ENCODE measurements at regions not wholly inside any gene's neighbourhood (a gene's known extent, or its start where the extent isn't known, plus 50 kb on each side); places are given as distances from the start of the nearest gene placed in this dataset.
"Not testable (repeated sequence)": the region's sequence is repeated elsewhere in the genome, so short reads cannot be mapped to it uniquely, and the experiment has no call there.

- CTCF ChIA-PET, result no interaction called here
- no peak overlapping the region for H3K4me3 ChIP-seq (ENCODE audit: control extremely low read depth in 1 of 5, extremely low read depth in 1 of 5, insufficient read depth in 1 of 5, low read depth in 2 of 5, low read length in 4 of 5)
- 97% methylated on average over 16 of the region's 20 CpGs for WGBS (ENCODE audit: insufficient coverage)
- POLR2A ChIA-PET, result no interaction called here
- DNase-seq (no peak), ATAC-seq (ENCODE audit: low read depth) (no peak)
- no peak overlapping the region for H3K27ac Mint-ChIP-seq
- no peak for TF ChIP-seq CTCF (IDR thresholded peaks at IDR 0.05)
- TF ChIP-seq EZH2 (IDR thresholded peaks at IDR 0.05; ENCODE audit: borderline replicate concordance, insufficient read depth, low read depth, low read length, poor library complexity, severe bottlenecking), result no peak
- H2AFZ ChIP-seq (ENCODE audit: insufficient read depth, low read depth, low read length, poor library complexity, severe bottlenecking), result no peak overlapping the region
- no peak overlapping the region for H3K4me3 Mint-ChIP-seq
- H3K27ac ChIP-seq (ENCODE audit: low read length in 2 of 2), result no peak overlapping the region
- no peak overlapping the region for H3K9ac ChIP-seq (ENCODE audit: low read length)
- no peaks in the 10 kb centered on the region for H3K9me3 Mint-ChIP-seq (ENCODE audit: insufficient read depth)
- intact Hi-C loops (cut with micrococcal nuclease), result no loop called here
- no peak overlapping the region for H3K4me2 ChIP-seq (replicated peaks; ENCODE audit: low read depth, low read length, poor library complexity, severe bottlenecking)
- peaks cover 0 to 6% (median 0%) of the 10 kb centered on the region in 3 donors for H3K9me3 ChIP-seq (ENCODE audit: control extremely low read depth in 1 of 3, control insufficient read depth in 2 of 3, insufficient read depth in 1 of 3, low read length in 2 of 3)
- no peaks in the 10 kb centered on the region for H3K27me3 Mint-ChIP-seq
- no peaks in the 10 kb centered on the region for H4K20me1 ChIP-seq (ENCODE audit: control insufficient read depth, insufficient read depth, low read length, poor library complexity, severe bottlenecking)
- H3K79me2 ChIP-seq (ENCODE audit: control insufficient read depth, insufficient read depth, low read length), result no peaks in the 10 kb centered on the region
- no peaks in the 10 kb centered on the region for H3K4me1 ChIP-seq (ENCODE audit: control insufficient read depth in 2 of 2, insufficient read depth in 2 of 2, low read length in 2 of 2)
- H3K27me3 ChIP-seq (replicated peaks in 1 of 4; ENCODE audit: control extremely low read depth in 1 of 4, control insufficient read depth in 3 of 4, insufficient read depth in 4 of 4, low read length in 3 of 4), result no peaks in the 10 kb centered on the region
- no peaks in the 10 kb centered on the region for H3K4me1 Mint-ChIP-seq
- no peaks in the 10 kb centered on the region for H3K36me3 ChIP-seq (replicated peaks in 1 of 2; ENCODE audit: control extremely low read depth in 1 of 2, control insufficient read depth in 1 of 2, extremely low read depth in 1 of 2, insufficient read depth in 2 of 2, low read length in 1 of 2)
Measured at GRCh38 chr6:50913105-50913770, 94.6 kb downstream of the TFAP2B start.

GRCh38 chr6:50921378-50921777 lies 102.7 kb downstream of the TFAP2B start:
- H2AFZ ChIP-seq (ENCODE audit: insufficient read depth, low read depth, low read length, poor library complexity, severe bottlenecking); H3K79me2 ChIP-seq (ENCODE audit: control insufficient read depth, insufficient read depth, low read length); ATAC-seq (ENCODE audit: low read depth); H4K20me1 ChIP-seq (ENCODE audit: control insufficient read depth, insufficient read depth, low read length, poor library complexity, severe bottlenecking); H3K9me3 Mint-ChIP-seq (ENCODE audit: insufficient read depth); H3K4me2 ChIP-seq (replicated peaks; ENCODE audit: low read depth, low read length, poor library complexity, severe bottlenecking); H3K4me3 Mint-ChIP-seq; POLR2A ChIA-PET; CTCF ChIA-PET; H3K27ac Mint-ChIP-seq; H3K9ac ChIP-seq (ENCODE audit: low read length); H3K36me3 ChIP-seq (replicated peaks in 1 of 2; ENCODE audit: control extremely low read depth in 1 of 2, control insufficient read depth in 1 of 2, extremely low read depth in 1 of 2, insufficient read depth in 2 of 2, low read length in 1 of 2); H3K27me3 Mint-ChIP-seq; H3K4me3 ChIP-seq (ENCODE audit: control extremely low read depth in 1 of 5, extremely low read depth in 1 of 5, insufficient read depth in 1 of 5, low read depth in 2 of 5, low read length in 4 of 5); H3K27ac ChIP-seq (ENCODE audit: low read length in 2 of 2); H3K27me3 ChIP-seq (replicated peaks in 1 of 4; ENCODE audit: control extremely low read depth in 1 of 4, control insufficient read depth in 3 of 4, insufficient read depth in 4 of 4, low read length in 3 of 4); intact Hi-C loops (cut with micrococcal nuclease); H3K4me1 Mint-ChIP-seq; H3K4me1 ChIP-seq (ENCODE audit: control insufficient read depth in 2 of 2, insufficient read depth in 2 of 2, low read length in 2 of 2); DNase-seq: not testable (repeated sequence)
- H3K9me3 ChIP-seq (ENCODE audit: control extremely low read depth in 1 of 3, control insufficient read depth in 2 of 3, insufficient read depth in 1 of 3, low read length in 2 of 3), result peaks cover 0 to 10% (median 3%) of the 10 kb centered on the region in 3 donors
- WGBS (ENCODE audit: insufficient coverage), result 83% methylated on average over 7 of the region's 7 CpGs

Data from B cell (primary cell).